ENCODE measurements at regions not wholly inside any gene's neighbourhood (a gene's known extent, or its start where the extent isn't known, plus 50 kb on each side); places are given as distances from the start of the nearest gene placed in this dataset.

DNA sequence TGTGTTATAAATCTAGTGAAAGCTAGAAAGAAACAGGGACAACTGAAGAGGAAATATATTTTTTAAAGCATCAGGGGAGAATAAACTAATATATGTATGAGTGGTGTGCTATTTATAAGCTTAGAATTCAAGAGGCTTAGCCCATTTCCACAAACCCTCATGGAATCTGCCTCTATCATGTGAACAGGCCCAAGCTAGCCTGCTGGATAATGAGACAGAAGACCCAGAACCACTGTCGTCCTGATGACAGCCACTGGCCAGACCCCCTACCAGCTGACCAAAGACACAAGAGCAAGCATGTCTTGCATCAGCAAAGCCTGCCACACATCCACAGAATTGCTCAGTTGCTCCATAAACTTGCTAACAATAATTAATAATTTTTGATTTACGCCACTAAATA, 382.3 kb upstream of the NXPH2 start:
- TF ChIP-seq POLR2A (IDR thresholded peaks at IDR 0.05) (no peak), CTCF (IDR thresholded peaks at IDR 0.05) (no peak)

Data from vagina (tissue), 2 donors.